Stimulated activated CD4-positive, alpha-beta T cell treated with anti-CD3 and anti-CD28 coated beads, Interleukin-1b, Interleukin-23, amount 100 ng/mL, for 4 hours (primary cell): ENCODE measurements at regions not wholly inside any gene's neighbourhood (a gene's known extent, or its start where the extent isn't known, plus 50 kb on each side); places are given as distances from the start of the nearest gene placed in this dataset.

Source experiments
- DNase-seq, 2 donors: peaks; one replicate each; pipeline ENCODE4 v3.0.0-alpha.2; 2020; ENCODE audit warnings: low read depth in 2 of 2

DNA sequence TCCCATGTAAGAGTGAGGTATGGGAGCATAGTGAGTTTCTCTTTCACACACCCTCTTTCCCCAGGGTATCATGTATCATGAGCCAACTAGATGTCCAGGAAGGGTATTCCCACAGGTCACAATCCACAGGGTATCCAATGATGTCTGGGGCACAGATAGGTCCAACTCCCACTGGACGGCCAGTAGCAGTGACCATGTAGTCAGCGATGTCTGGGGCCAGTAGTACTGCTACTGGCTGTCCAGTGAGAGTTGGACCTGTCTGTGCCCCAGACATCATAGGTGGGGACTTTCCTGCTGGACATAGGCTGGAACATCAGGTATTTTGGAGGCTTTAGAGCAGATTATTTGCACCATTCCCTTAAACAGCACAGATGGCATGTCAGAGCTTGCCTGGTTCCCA is 352.6 kb upstream of the SGCD start:
- no peak for DNase-seq

DNA sequence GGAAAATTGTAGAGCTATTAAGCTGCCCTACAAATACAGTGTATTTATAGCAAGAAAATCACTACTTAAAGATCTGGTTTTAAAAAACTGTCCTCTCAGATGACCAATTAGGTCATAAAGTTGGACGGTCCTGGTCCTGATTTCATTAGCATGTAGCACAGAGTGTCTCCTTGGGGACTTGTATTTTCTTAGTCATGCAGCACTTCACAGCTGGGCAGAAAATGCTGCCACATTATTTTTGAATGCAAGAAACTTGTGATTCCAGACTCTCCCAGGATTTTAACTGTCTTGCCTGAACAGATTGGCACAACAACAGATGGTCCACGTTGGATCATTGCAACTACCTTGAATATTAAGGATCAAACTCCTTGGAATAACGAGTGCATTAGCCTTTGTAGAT is 348.1 kb upstream of the SGCD start:
- DNase-seq: no peak

DNA sequence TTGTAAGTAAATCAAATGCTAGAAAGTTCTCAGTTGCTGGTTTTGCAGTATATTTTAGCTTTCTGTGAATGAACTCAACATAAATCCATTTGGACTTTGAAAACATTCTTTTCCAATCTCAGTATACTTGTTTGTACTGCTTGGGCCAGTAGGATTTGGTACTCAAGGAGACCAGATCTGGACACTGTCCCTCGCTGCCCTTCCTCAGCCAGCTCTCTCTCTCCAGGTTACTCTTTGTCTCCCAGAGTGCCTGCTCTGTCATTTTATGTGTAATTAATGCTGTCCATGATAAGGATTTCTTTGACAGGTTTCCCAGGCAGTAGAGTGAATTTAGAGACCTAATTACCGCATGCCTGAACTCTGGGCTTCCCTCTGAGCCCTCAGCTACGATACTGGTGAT is 344.6 kb upstream of the SGCD start:
- no peak for DNase-seq

DNA sequence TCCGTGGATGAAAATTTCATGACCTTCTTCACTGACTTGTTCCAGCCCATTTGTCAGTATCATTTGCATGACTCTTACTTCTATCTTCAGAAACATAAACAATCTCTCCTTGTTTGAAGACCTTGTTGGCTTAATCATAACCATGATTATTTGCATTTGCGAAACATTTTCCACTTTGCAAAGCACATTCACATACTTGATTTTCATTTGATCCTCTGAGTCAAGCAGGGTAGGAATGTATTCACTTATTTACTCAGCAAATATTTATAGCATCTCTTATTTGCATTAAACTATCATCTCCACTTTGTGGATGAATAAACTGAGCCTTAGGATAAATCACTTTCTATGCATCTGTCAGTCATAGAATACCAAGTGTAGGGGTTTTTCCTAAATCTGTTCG is 343.0 kb upstream of the SGCD start:
- no peak for DNase-seq

DNA sequence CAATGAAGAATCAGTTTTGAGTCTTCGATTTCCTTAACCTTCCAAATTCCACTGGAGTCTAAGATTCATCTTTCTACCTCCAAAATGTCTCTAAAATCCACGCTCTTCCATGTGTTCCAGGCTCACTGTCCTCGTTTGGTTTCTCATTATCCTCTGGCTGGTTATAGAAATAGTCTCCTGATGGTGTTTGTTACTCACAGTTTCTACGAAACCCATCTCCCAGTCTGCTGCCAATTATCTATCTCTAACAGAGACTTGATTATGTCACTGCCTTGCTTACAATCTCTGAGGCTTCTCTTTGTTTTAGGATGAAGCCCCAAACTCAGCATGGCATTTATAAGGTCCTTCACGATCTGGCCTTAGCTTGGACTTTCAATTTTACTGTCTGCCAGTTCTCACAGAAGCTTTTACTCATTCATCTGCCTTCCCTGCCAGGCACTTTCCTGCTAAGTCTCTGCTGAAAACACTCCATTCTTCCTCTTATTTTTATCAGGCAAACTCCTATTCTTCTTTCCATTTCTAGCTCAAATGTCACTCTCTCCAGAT is 339.6 kb upstream of the SGCD start:
- DNase-seq: no peak

DNA sequence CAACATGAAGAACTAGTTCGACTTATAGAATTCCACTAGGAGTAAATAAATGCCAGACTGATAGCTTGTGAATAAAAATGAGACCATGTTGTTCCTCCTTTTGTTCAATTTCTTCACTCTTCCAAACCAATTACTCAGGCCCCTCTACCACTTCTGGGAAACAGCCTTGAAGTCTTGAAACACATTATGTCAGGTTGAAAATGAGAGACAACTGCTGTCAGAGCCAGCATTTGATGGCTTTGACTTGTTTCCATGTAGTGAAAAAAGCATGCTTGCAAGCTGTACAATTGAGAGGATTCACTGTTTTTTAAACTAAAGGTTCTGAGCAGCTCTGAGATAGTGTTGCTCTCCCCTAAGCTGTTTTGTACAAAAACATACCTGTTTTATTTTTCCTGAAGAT is 337.1 kb upstream of the SGCD start:
- no peak for DNase-seq

DNA sequence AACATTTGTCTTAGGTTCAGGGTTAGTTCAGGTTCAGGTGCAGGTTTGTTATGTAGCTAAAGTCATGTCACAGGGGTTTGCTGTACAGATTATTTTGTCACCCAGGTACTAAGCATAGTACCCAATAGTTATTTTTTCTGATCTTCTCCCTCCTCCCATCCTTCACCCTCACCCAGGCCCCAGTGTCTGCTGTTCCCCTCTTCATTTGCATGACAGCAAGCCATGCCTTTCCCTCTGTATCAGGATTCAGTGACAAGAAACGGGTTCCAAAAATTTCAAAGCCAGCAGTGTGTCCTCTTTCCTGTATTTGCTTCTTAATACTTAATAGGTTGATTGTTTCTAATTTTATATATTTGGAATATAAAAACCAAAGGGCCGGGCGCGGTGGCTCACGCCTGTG is 330.8 kb upstream of the SGCD start:
- DNase-seq: no peak

DNA sequence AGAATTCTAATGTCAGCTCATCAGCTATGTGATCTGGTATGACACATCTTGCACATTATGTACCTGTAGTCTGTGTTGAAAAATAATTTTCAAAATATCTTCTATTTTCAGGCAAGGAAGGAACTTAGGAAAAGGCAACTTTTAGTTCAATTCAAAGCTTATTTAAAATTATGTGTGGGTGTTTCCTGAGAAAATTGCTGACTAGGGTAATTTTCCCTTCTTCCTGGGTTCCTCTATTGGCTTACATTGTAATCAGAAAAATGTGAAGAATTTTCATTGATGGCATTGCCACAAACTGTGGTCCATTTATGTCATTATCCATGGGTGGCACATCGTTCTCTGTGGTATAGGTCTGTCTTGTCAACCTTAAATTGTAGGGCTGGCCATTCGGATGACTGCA is 328.7 kb upstream of the SGCD start:
- no peak for DNase-seq

DNA sequence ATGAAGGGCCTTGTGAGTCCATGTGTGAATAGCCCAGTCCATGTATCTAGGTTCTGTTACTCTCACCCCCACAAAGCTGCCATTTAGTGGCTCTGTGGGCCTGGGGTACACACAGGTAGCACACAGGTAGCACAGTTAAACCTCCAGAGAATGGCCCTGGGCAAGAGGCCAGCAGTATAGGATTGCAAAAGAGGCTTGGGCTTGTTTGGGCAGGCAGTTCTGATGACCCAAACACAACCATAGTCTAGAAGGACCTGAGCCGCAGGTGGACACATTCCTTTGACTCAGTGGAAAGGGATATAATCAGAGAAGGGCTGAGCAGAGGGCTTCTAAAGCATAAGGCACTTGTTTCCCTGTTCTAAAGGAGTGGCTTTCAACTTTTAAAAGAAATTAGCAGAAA is 326.8 kb upstream of the SGCD start:
- DNase-seq: no peak

DNA sequence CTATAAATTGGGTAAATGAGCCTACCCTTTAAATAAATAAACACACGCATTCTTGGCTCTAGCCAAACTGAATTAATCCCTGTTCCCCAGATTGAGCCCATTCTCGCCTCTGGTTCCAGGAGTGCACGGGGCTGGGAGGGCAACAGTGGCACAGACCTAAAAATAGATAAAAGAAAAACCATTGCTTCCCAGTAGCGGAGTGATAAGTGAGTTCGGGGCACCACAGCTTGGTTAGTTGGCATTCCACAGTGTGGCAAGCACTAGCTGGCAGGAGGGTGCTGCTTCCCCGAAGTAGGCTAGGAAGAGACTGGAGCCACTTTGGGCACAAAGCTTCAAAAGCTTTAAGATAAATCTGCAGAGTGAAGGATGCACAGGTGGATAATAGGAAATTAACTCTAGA is 322.2 kb upstream of the SGCD start:
- no peak for DNase-seq

DNA sequence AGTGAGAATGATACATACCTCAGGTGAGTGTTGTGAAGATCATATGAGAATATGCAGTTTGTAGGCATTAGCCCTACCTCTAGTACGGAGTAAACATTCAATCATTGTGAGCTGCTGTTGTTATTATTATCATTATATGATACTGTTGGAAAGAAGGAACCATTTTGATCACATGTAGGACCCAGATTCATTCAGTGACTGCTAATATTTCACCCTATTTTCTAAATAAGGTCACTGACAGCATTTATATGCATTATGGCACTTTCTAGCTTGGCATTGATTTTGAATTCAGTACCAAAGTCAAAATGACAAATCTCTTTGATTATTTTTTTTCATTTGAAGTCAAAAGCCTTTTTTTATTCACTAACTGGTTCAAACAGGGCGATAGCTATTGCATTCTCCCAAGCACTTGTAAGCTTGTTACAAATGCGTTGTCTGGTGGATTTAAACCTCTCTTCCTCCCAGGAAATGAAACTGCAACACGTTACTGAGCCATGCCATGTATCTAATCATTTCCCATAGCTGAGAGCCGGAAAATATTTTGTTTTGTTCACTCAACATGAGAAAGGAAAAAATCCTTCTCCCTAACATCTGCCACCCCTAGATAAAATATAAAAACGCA is 320.8 kb upstream of the SGCD start:
- no peak for DNase-seq

DNA sequence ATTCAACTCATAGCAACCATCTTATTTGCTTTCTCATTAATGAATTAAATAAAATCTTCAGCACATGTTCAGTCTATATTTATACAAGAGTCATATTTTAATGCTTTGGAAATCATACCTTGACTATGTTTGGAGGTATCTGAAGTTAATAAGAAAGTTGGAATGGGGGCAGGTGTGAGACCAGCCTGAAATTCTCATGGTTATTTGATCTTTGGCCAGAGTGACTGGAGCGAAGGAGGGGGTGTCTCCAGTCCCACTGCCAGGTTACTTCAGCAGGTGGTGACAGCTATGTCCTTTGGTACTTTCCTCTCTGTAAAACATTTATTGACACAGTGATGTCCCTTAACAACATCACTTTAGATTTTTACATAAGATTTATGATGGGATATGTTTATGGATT is 318.1 kb upstream of the SGCD start:
- DNase-seq: no peak

DNA sequence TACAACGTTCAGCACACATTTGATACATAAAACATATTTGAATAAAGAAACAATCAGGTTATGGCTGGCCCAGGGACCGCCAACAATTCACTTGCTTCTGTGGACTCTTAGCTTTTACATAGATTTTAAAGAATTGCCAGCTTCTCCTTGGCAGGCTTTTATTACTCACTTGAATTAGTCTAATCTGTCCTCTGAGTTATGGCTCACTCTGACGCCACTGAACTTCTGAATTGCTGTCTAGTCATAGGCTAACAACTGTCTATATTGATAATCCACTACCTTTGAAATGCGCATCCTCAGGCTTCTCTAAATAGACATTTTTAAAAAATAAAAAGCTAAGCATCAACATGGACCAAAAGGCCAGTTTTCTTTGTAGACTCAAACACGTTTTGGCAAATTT is 317.4 kb upstream of the SGCD start:
- DNase-seq: no peak

DNA sequence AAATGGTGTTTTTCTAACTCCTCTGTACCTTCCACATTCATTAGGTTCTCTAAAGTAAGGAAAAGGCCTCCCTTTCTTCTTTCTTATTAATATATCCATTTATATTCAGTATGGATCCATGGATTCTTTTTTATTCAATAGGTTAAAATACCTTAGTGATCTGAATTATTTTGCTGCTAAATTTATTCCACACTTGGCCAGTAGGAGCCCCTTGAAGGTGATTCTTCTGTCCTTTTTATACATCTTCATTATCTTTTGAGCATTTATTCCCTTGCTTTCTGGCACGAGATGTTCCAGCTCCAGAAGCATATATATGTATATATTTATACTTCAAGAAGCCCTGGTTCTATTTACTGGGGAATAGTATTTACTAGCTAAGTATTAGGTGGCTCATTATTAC is 311.8 kb upstream of the SGCD start:
- no peak for DNase-seq

DNA sequence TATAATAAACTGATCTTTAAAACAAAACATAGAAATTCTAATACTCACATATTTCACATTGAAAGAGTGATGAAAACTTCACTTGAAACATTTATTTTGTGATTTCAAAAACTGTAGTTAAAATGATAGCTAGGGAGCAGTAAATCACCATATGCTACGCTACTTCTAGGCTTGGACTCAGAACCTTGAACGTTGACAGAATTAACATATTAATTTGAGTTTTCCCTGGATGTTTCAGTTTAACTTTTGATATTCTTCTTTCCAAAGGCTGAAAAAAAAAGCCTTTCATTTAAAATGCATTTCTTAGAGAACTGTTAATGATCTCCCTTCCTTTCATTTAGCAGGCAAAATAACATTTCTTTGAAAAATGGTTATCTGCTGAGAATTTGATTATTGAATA is 307.8 kb upstream of the SGCD start:
- no peak for DNase-seq

DNA sequence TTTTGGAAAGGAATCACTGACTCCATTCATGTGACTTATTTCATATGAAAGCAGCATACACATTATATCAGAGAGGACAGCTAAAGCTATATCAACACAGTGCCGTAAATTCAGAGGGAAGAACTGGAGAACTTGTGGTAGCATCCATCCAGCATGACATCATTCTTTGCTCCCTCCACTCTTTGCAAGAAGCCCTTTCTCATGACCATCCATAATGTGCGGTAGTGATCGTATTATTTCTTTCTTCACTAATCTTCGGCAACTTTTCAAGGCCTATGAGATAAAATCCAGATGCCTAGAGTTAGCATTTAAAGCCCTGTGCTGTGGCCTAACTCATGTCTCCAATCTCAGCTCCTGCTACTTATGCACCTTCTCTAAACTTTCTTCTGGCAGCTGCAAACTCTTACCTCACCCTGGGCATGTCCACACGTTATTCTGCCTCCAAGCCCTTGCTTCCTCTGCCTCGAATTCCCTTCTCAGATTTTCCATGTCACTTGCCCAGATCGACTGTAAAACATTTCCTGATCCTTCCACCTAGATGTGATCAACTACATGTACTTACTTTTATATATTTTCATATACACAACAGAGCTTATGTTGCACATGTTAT is 307.3 kb upstream of the SGCD start:
- DNase-seq: no peak

DNA sequence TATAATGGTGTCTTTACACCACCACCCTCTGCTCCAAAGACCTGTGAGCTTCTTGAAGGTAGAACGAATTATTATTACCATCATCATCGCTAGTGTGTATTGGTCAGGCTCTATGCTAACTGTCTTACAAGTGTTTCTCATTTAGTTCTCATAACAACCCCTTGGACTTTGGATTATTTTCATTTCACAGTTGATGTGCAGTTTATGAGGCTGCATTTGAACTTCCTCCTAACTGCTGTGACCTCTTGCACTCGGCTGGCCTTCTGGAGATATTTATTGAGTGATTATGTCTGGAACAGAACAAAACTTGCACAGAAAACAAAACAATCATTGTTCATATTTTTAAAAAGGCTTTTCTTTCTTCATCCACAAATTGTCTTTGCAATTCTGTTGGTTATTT is 306.3 kb upstream of the SGCD start:
- DNase-seq: no peak

DNA sequence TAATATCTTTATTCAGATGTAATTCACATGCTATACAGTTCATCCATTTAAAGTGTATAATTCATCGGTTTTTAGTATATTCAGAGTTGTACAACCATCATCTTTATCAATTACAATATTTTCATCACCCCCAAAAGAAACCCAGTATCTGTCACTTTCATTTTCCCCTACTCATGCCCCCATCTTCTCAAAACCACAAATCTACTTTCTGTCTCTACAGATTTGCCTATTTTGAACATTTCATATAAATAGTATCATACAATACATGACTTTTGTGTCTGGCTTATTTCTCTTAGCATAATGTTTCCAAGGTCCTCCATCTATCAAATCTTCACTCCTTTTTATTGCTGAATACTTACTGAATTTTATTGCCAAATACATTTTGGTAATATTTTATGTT is 305.1 kb upstream of the SGCD start:
- DNase-seq: no peak

DNA sequence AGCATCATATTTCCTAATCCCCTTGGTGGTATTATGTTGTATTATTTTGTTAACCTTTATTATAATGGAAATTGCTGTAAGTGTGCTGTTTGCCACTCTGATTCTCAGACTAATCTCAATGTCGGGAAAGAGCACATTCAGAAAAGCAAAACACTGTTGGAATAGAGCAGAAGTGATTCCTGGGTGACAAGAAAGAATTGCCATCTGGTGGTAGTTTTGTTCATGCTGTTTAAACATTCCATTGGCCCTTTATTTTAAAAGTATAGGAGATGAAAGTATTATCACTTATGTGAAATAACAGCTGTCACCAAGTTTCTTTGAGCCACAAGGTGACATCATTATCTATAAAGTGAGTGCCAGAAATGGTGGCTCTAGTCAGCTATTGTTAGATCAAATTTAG is 301.3 kb upstream of the SGCD start:
- DNase-seq: no peak

DNA sequence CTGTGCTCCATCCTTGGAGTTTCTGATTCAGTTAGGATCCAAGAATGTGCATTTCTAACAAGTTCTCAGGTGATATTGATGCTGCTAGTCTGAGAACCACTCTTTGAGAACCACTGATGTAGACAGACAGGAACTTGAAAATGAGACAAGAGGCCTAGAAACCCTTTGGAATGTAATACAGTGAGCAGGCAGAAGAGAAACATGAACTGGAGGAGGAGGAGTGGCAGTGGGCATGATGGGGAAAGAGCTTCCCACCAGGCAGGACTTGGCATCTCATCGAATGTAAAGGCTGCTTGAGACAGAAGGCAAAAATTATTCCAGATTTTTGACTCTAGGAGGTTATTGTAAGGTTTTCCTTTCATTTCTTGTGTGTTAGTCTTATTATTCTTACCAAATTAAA is 295.8 kb upstream of the SGCD start:
- no peak for DNase-seq

DNA sequence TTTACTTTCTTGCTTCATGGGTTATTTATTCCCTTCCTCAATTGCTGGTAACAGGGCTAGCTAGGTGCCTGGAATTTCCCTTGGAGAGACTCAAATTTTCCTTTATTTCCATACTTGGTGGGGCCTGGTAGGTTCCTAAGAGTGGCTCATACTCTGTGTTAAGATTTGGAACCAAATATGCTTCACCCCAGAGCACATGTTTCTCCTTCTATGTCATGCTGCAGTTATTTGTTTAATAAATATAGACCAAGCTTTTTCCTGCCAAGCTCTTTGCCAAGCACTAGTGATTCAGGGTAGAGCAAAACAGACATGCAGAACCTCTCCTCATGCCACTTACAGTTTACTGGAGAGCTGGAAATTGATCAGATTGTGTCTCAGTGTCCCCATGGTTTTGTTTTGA is 290.3 kb upstream of the SGCD start:
- no peak for DNase-seq

DNA sequence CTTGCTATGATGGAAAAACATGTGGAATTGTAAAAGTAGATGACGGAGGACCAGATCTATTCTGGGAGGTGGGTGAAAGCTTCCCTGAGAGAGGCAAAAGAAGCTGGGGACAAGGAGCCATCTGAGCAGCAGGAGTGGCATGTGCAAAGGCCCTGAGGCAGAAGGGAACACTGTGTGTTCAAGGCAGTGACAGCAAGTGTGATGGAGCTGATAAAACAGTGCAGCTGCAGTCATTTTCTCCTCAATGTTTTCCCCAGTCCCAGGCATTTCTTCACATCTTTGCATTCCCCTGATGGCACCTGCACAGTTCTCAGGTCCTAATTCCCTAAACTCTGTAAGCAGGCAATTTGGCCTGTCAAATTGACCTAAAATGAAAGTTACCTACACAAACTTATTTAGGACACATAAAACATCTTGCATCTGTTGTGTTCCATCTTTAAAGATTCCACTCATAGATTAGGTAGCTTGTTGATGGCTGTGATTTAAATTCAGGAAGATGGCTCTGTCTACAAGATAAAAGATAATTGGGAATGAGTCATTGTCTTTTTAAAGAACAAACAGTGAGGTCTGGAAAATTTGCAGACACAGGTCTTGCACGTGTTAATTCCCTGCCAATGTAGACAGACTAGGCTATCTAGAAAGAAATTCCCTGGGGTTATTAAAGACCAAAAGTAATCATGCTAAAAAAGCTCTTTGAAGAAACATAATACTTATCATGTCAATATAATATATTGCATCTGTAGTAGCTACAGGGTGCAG is 289.6 kb upstream of the SGCD start:
- no peak for DNase-seq

DNA sequence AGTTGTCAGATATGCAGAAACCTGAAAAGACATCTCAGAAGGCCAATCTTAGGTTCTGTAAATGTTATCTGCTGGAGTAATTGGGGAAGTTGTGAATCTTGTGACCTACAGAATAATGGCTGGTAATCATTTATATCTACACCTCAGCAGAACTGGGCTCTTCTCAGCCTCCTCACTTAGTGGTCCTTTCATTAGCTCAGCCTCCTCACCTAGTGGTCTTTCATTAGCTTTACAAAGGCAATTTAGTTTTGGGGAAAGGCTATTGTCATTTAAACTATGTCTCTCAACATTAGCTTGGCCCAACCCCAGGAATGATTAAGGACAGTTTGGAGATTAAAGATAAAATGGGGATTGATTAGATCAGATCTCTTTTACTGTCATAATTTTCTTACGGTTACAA is 284.2 kb upstream of the SGCD start:
- DNase-seq: no peak
